LNCaP clone FGC (cell line): ENCODE measurements at regions not wholly inside any gene's neighbourhood (a gene's known extent, or its start where the extent isn't known, plus 50 kb on each side); places are given as distances from the start of the nearest gene placed in this dataset.

Source experiments
- DNase-seq: peaks from one replicate; pipeline ENCODE4 v3.0.0-alpha.2; 2011; ENCODE audit warnings: low read depth
- H3K4me3 ChIP-seq: 2 replicates; pipeline ENCODE4 v1.5.1; 2011; ENCODE audit warnings: mild to moderate bottlenecking, low read depth, low read length, control low read depth
- TF ChIP-seq, protein P1 (sequence below): IDR thresholded peaks from 2 replicates; pipeline ENCODE4 v1.5.1; 2012; ENCODE audit warnings: mild to moderate bottlenecking; ENCODE audit not compliant: control insufficient read depth, insufficient read depth; ENCODE audit errors: extremely low read depth

DNA sequence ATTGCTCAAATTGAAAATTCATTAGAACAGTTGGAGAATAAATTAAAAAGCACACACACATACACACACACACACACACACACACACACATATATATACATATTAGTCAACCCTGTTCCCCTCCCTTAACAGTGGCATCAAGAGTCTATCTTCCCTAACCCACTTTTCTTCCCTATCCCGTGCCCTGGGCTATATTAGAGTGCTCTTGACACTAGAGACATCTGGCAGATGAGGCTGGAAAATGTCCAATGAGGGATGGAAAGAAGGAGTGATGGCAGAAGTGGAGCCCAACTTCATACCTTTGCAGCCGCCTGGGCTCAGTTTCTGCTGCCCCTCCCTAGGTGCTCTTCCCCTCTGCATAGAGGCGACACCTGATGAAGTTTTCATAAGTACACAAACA is 172.4 kb upstream of the NUDT4 start:
- H3K4me3 ChIP-seq: no peak overlapping the region
- DNase-seq: no peak
- TF ChIP-seq, protein P1, sequence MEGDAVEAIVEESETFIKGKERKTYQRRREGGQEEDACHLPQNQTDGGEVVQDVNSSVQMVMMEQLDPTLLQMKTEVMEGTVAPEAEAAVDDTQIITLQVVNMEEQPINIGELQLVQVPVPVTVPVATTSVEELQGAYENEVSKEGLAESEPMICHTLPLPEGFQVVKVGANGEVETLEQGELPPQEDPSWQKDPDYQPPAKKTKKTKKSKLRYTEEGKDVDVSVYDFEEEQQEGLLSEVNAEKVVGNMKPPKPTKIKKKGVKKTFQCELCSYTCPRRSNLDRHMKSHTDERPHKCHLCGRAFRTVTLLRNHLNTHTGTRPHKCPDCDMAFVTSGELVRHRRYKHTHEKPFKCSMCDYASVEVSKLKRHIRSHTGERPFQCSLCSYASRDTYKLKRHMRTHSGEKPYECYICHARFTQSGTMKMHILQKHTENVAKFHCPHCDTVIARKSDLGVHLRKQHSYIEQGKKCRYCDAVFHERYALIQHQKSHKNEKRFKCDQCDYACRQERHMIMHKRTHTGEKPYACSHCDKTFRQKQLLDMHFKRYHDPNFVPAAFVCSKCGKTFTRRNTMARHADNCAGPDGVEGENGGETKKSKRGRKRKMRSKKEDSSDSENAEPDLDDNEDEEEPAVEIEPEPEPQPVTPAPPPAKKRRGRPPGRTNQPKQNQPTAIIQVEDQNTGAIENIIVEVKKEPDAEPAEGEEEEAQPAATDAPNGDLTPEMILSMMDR: no peak

DNA sequence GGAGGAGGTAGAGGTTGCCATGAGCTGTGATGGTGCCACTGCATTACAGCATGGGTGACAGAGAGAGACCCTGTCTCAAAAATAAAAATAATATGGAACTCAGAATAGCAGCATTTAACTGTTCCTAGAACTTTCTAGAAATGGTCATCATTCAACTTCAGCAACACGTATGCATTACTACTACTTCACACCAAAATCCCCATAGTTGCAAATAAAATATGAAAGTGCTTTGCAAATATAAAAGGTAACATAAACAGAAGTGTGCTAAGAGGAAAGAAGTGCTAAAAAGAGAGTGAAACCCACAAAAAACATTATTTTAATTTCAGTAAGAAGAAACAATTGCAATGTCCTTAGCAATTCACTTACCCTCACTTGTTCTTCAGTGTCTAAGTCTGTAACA is 169.7 kb upstream of the NUDT4 start:
- TF ChIP-seq, protein P1: no peak
- no peak overlapping the region for H3K4me3 ChIP-seq
- no peak for DNase-seq

DNA sequence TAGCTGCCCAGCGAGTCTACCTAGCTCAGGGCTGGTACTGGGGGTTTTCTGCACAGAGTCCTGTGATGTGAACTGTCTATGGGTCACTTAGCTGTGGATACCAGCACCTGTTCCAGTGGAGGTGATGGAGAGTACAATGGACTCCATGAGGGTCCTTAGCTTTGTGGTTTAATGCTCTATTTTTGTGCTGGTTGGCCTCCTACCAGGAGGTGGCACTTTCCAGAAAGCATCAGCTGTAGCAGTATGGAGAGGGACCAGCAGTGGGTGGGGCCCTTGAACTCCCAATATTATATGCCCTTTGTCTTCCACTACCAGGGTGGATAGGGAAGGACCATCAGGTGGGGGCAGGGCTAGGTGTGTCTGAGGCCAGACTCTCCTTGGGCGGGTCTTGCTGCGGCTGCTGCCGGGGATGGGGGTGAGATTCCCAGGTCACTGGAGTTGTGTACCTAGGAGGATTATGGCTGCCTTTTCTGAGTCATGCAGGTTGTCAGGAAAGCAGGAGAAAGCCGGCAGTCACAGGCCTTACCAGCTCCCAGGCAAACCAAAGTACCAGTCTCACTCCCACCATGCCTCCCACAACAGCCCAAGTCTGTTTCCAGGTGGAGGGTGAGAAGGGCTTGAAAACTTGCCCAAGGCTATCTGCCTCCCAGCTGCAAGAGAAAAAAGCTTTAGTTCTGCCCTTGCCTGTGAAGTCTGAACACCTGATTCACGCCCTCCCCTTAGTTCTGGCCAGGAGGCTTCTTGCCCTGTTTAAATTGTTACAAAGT is 163.0 kb upstream of the NUDT4 start:
- TF ChIP-seq, protein P1: no peak
- H3K4me3 ChIP-seq: no peak overlapping the region
- no peak for DNase-seq

DNA sequence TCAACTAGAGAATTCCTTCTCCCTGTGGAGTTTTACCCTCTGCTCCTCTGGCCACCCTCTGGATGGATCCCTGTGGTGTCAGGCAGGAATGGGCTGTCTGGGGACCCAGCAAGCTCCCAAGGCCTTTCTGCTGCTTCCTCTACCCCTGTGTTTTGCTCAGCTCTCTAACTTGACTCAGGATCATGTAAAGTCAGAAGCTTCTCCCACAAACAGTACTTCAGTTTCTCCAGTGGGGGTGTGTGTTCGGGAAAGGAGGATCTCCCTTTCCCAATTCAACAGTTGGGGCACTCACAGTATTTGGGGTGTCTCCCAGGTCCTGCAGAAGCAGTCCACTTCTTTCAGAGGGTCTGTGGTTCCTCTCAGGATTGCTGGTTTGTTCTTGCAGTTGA is 162.4 kb upstream of the NUDT4 start:
- H3K4me3 ChIP-seq: no peak overlapping the region
- TF ChIP-seq, protein P1: no peak
- no peak for DNase-seq

DNA sequence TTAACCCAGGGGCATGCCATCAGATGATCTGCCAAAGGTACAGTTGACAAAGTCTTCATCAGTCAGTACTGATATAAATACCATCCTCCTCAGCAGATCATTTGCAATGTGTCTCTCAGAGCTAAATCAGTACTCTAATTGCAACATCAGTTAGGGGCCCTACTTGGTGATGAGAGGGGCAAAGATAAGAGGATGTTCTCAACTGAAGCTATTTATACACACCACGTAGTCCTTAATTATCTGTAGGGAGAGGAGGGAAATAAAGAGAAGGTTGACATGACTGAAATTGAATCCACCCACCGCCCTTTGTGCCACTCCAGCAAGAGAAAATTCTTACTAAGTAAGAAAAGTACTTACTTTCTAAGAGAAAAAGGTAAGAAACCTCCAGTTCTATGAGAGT is 157.8 kb upstream of the NUDT4 start:
- no peak for DNase-seq
- TF ChIP-seq, protein P1: no peak
- no peak overlapping the region for H3K4me3 ChIP-seq

DNA sequence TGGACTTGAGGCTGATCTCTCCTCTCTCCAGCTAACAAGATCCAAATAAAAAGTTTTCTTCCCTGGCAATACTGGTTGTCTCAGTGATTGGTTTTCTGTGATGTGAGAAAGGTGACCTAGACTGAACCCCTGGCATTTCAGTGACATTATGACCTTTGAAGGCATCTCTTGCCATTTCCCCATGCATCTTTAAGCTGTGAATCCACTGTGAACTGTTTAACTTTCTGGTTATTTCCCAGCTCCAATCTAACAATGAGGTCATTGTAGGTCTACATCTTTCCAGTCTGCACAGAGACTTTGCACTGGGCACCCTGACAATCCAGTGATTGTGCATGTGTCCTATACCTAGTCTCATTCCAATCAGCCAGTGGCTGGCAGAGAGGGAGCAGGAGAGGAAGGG is 155.9 kb upstream of the NUDT4 start:
- TF ChIP-seq, protein P1: no peak
- no peak overlapping the region for H3K4me3 ChIP-seq
- no peak for DNase-seq
